NK-92 treated with Interleukin-12 subunit alpha and Interleukin-12 subunit beta, amount 100 ng/mL, for 24 hours (cell line): ENCODE measurements at regions not wholly inside any gene's neighbourhood (a gene's known extent, or its start where the extent isn't known, plus 50 kb on each side); places are given as distances from the start of the nearest gene placed in this dataset.

Experiments used
- DNase-seq: peaks from one replicate; lab custom pipeline; 2025; lab: John Stamatoyannopoulos, UW

DNA sequence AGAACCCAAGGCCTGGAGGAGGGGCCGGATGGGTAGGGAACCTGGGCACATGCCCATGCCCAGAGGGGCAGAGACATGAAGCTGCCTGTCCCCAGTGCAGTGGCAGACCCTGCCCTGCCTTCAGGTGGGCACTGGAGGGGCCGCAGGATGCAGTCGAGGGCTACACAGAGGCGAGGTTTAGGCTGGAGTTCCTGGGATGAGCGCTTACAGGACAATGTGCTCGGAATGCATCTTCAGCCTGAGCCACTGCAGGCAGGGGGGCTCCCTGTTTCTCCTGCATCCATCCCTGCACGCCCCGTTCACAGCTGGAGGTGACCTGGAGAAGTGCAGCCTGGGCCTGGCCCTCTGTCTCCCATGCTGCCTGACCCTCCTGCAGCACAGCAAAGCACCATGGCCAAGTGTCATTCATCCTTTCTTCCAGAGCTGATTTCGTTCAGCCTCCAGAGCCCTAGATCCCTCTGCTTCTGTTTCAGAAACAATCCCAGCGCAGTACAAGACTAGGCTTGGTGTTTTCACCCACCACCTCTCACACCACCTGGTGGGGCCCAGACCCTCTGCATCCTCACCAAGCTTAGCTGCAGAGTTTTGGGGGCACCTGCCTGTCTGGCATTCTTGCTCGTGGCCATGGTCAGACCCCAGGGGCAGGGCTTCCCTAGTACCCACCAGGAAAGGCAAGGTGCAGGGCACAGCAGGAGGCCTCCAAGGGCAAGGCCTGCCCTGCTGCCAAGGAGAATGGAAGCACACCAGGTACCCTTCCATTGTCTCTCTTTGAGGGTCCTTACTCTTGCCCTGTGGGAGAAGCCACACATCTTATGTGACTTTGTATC lies 311.9 kb downstream of the TCERG1L start:
- no peak for DNase-seq

DNA sequence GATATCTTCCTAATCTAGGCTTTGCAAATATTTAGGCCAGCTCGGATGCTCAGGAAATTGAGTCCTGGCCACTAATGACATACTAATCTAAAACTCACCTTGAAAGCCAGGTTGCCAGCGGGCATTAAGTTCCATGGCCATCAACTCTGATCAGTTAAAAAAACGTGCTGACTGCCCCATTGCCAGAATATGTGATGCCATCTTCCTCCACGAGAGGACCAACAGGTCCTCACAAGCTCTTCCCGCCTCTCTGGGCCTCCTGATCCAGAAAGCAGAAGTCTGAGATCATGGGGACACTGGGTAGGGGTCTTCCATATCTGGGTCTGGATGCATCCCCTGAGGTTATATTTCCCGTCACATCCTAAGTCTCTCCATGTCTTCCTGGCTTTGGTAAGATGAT lies 311.3 kb downstream of the TCERG1L start:
- no peak for DNase-seq

DNA sequence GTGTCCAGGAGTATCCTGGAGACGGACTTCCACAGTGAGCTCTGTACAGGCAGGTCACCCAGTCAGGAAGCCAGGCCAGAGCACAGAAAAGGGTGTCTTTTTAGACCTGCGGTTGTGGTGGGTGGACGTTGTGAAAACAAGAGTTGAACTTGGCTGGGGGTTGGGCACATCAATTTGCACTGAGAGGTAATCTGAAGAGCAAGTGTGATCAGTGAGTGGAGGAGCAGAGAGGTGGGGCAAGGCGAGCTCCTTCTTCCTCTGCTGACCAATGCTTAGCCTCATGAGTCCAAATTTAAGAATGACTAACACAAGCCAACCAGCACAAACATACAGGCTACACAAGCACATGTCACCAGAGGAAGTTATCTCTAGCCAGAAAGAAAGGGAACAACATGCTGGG lies 310.8 kb downstream of the TCERG1L start:
- DNase-seq, result no peak

DNA sequence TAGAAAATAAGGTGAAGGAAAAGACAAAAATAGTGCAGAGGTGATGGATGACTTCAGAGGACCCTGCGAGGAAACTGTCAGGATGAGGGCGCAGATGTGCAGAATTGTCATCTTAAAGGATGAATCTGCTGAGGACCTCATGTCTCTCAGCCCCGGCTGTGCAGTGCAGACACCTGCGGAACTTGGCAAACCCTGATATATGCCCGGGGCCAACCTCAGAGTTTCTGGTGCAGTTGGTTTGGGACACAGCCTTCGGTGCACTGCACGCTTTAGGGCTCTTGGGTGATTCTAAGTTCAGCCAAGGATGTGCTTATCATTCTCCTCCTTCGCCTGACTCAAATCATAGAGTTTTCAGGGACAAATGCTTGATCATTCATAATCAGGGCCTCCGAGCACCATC lies 310.1 kb downstream of the TCERG1L start:
- DNase-seq, result no peak

DNA sequence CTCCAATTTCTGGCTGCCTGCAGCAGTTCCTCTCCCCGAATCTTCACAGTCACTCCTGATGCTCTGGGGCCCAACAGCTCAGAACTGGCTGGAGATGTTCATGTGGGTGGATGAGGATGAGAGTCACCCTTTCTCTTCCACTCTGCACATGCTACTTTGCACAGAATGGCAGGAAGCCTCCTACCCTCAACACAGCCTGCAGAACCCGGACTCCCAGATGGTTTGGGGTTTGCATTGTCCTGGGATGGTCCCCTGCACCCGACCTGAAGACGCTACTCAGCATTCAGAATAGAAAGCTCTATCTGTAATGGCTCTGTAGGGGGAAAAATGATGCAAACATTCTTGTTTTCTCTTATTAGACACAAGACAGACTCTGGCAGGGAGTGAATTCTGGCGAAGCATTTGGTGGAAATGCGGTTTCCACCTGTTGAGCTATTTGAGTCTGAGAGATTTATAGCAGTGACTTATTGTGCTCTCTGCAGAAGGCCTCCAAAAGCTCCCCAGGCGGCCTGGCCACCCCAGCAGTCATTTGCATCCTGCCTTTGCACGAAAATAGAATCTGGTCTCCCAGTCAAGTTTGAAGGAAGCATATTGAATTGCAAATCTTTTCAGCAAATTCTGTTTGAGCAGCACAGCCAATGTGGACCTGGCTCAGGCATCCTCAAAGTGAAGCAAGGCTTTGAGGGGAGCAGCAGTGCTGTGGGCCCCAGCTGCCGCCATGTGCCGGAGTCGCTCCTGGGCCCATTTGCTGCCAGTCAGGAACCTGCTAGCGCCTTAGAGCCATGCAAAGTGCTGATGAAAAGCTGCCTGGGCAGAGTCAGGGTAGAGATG lies 309.3 kb downstream of the TCERG1L start:
- no peak for DNase-seq

DNA sequence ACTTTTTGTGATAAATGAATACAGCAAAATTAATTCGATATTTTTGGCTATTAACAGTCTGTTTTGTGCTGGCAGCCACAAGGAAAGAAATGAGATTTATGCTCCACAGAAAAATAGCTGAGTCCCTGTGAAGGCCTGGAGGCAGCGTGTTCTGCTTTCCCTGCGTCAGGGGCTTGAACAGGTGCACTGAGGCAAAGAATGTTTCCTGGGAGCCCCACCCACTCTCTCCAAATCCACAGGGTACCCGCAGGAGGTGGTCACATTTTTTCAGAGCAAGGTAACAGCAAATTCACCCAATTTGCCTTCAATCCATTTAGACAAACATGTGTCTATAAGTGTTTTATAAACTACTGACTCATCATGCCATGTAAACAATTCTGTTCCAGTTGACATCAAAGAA lies 308.1 kb downstream of the TCERG1L start:
- no peak for DNase-seq

DNA sequence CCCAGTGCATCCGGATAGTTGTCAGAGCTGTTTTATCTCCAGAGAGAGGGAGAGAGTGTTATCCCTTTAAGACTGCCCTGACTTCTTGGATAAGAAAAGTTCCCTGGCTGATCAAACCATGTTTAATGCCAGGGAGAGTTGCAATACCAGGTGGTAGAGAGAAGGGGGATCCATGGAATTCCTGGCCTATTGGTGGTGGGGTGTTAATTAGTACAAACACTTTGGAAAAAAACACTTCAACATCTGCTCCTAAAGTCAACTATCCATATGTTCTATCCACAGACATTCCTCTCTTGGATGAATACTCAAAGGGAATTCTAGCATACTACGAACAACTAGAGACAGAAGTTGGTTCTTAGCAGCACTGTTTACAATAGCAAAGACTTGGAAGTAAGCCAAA lies 307.2 kb downstream of the TCERG1L start:
- DNase-seq, result no peak

DNA sequence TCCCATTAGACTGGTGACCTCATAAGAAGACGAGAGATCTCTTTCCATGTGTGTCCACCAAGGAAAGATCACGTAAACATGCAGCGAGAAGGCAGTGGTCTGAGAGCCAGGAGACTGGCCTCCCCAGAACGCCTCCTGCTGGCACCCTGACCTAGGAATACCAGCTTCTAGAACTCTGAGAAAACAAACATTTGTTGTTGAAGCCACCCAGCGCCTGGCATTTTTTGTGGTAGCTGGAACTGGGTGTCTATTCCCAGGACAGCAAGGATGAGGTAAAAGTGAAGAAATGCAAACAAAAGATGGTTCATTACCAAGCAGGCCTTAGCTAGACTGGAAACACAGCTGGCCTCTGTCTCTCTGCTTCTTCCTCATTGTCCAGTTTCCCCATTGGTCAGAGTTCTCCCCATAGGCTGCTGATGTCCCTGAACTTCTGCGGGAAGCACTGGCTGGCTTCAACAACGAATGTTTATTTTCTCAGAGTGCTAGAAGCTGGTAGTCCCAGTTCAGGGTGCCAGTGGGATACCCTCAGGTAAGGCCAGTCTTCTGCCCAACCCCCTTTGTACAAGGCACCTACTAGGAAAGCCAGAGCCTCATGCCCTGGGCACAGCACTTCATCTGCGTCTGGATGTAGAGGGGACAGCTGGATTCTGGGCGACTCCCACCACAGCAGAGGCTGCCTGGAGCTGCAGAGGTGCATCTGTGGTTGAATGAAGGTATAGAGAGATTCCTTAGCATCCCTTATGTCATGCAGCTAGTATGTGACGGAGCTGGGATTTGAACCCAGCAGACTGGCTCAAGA lies 304.9 kb downstream of the TCERG1L start:
- no peak for DNase-seq

DNA sequence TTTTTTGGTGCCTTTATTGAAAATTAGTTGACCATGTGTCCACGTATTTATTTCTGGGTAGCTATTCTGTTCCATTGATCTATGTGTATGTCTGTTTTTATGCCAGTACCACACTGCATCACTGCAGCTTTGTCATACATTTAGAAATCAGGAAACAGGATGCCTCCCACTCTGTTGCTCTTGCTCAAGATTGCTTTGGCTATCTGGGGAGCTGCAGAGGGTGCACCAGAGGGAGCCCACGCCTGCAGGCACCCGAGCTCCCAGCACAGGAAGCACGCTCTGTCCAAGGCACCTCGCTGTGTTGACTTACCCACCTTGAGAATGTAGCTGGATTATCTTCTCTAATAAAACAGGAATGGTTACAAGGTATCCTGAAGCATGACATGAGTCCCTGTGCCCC lies 301.7 kb downstream of the TCERG1L start:
- no peak for DNase-seq

DNA sequence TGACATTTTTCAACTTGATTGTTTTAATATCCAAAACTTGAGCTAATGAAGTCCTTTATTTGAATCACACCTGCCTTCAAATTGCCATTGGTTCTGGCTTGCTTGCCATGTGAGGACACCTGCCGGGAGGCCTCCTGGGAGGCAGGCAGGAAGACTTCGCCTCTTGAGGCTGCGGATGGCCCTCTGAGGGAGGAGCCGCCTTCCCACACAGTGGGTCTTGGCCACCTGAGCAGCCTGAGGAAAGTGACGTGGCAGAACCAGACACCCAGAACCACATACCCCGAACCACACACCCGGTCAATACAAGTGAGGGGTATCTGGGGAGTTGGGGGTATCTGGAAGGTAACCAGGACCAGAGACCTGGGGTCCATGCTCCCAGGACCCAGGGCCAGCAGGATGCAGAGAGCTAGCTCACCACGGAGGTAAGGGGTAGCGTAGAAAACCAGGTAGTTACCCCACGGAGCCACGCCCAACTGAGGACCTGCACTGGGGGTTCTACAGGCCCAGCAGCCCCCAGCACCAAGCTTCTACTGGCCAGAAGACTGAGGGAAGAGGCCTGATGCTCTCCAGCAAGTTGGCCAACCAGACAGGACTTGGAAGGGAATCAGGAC lies 300.5 kb downstream of the TCERG1L start:
- no peak for DNase-seq

DNA sequence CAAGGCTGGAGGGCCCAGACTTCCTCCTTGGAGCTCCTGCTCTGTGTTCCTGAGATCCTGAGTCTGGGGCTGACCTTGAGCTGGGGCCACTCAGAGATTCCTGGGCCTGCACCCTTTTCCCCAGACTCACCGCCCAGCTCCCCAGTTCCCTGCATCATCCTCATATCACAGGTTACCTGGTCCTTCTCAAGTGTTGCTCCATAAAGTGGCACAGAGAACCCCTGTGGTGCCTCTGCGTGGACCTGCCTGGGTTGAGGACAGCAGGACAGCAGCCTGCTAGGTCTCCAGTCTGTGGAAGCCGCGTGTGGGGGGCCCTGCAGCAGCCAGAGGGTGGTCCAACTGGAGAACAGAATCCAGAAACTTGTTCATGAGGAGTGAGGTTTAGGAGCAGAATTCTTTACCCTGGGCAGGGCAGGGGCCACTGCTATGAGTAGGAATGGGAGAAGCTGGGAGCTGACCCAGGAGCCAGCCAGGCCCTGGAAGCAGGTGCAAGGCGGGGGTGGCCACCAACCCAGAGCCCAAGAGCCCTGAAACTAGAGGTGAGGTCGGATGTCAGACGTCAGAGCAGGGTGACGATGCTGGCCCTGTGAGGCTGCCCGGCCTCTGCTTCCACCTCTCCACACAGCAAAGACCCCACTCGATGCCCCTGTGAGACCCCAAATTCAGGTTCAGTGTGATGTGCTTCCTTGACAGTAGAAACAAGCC lies 299.4 kb downstream of the TCERG1L start:
- DNase-seq, result no peak

DNA sequence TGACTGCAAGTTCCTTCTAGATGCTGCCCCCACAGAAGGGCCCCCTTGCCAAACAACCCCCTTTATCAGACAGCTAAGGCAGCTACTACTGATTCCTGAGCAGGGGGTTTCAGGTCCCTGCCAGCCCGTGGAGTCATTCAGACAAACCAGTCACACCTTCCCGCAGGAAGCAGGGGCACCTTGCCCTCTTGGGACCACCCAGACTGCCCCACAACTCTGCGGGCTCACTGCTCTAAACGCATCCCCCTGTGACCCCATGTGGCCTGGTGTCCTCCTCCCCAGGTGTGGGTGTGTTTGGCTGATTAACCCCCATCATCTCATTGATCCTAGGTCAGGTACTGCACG lies 298.9 kb downstream of the TCERG1L start:
- no peak for DNase-seq

DNA sequence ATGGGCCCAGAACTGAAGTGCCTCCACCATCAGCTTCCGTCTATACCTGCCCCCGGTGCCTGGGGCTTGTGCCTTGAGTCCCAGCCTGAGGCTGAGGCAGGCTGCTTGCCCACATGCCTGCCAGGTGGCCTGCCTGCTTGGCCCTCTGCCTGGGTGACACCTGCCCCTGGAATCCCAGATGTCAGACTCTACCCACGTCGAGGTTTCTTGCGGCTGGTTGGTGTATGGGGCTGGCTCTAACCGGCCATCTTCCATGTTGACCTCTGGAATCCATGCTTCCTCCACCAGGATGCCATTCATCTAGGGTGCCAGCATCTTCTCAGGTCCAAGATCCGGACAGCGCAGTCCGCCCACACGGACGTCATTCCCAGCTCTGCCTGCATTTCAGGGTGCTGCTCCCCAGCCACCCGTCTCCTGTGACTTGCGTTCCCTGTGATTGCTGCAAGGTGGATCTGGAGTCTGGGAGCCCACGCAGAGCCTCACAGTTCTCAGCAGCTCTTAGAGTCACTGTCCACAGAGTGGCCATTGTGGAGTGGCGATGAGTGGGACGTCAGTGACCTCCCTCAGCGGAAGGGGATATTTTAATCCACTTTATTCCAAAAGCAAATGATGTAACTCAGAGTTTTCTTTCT lies 298.1 kb downstream of the TCERG1L start:
- DNase-seq, result no peak

DNA sequence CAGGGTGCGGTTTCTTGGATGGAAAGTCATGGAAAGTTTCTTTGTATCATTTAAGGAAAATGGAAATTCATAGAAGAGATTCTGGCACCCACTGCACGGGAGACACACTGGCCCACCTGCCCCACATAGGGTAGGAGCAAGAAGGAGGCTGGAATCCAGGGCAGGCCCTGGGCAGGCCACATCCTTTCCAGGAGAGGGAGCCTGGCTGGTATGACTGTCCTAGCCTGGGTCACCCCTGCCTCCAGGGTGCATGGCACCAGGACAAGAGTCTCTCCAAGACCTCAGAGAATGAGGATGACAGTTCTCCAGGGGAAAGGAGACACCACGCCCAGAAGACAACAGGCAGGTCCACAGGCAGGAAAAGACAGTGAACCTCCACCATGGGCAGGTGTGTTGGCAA lies 297.2 kb downstream of the TCERG1L start:
- DNase-seq, result no peak

DNA sequence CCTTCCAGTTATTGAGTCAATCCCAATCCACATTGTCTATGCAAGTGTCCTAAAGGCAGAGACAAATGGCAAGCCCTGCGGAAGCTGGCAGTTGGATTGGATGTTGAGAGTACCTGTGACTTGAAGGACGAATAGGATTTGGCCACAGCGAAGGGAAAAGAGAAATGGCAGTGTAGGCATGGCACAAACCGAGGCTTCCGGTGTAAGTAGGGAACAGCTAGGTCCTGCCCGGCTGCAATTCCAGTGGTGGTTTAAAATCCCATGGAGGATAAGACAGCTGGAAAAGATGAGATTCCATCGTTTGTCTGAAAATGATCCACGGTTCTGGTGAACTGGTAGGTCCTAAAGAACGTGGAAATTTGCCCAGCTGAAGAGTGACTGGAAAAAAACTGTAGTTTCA lies 296.2 kb downstream of the TCERG1L start:
- DNase-seq, result no peak

DNA sequence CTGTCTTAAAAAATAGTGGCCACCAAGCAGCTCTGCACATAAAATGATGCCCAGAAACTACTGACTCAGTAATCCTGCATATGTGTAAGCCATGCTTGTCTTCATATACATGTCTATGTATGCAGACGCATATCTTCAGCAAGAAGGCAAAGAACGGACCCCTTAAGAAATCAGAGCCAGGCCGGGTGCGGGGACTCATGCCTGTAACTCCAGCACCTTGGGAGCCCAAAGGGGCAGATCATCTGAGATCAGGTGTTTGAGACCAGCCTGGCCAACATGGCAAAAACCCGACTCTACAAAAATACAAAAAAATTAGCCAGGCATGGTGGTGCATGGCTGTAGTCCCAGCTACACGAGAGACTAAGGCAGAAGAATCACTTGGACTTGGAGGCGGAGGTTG lies 295.0 kb downstream of the TCERG1L start:
- DNase-seq, result no peak

DNA sequence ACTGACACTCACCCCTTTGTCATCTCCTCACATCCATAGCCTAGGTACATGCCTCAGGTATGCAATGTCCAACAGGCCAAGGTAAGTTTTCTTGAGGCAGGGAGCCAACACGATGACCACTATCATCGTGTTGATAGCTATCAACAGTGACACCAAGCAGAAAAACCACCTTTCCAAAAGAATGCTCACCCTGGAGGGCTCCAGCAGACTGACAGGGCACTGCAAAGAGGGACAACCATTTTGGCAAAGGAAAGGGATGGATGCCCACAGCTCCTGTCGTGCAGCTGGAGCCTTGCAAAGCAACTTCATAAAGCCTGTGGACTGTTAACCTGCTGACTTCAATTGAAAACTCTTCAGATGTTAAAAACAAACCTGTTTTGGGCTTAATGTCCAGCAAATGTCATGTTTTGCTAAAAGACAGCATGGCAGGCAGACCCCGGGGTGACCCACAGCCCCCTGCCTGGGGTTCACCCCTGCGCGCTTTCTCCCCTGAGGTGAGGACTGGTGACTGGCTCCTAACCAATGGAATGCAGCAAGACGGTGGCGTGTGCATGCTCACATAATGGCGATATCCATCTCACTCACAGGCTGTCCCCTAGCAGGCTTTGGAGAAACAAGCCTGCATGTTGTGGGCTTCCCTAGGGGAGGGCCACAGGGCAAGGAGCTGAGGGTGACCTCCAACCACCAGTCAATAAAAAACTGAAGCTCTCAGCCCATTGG lies 293.8 kb downstream of the TCERG1L start:
- DNase-seq, result no peak

DNA sequence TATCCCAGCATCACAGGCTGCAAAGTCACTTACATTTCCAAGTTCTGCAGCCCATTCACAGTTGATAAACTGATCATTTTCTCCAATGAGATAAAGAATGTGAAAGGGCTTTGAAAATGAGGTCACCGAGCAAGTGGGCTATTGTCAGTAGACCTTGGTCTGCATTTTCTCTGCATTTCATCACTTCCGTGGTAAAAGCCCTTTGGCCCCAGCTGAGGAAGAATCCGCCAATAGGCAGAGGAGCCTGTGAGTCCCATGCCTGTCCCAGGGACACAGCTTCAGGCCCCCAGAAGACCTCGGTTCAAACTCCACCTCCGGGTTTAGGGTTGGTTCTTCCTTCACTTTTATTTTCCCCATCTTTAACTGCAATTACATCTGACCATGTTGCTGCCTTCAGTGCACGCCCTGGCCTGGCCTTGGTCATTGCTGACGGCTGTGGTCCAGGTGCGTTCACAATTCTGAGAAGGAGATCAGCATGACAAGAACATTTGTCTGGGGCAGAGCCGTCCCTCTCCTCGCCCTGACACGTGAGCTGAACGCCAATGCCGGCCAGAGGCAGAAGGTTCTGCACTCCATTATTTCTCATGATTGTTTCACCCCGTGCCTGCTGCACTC lies 292.5 kb downstream of the TCERG1L start:
- DNase-seq, result no peak

DNA sequence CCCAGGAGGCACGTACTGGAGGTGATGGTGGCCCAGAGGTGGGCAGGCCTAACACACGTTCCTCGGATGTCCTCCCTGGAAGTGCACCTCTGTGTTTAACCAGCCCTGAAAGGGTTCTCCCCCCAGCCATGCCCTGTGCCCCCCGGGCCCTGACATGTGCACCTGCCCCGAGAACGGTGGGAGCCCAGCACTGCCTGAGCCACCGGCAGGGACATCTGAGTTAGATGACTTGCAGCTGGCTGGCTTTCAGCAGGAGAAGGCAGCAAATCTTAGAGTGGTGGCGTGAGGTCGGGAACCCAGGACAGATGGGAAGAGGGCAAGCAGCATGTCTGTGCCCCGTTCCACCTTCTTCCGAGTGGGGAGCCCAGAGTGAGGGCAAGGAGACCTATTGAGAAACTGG lies 291.8 kb downstream of the TCERG1L start:
- DNase-seq, result no peak

DNA sequence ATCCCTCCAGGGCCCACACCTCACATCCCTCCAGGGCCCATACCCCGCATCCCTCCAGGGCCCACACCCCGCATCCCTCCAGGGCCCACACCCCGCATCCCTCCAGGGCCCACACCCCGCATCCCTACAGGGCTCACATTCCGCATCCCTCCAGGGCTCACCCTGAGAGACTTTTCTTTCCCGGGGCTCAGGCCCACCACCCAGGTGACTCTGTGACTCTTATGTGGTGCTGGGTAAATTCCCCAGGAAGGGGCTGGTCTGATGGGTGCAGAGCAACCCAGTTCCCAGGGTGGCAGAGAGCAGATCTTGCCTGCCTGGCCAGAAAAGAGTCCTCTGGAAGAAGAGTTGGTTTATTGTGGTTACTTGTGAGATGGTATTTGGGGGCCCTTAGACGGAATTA lies 290.7 kb downstream of the TCERG1L start:
- DNase-seq, result no peak
